SJSA1 (cell line): ENCODE measurements at regions not wholly inside any gene's neighbourhood (a gene's known extent, or its start where the extent isn't known, plus 50 kb on each side); places are given as distances from the start of the nearest gene placed in this dataset.

ENCODE experiments used
- DNase-seq, 2 experiments: peaks; one replicate each; pipeline ENCODE4 v3.0.0-alpha.2; 2015 to 2020; ENCODE audit warnings: low spot score in 2 of 2, low read depth in 1 of 2
- H3K27ac ChIP-seq: fragments of 250-450 bp; sonication (Bioruptor Pico); 2 replicates; pipeline ENCODE4 v1.5.1; 2020; ENCODE audit warnings: mild to moderate bottlenecking, moderate library complexity
- H3K27me3 ChIP-seq: fragments of 250-450 bp; sonication (Bioruptor Pico); replicated peaks from 2 replicates; pipeline ENCODE4 v1.5.1; 2020; ENCODE audit warnings: mild to moderate bottlenecking, moderate library complexity
- H3K36me3 ChIP-seq: fragments of 250-450 bp; sonication (Bioruptor Pico); 2 replicates; pipeline ENCODE4 v1.5.1; 2020; ENCODE audit warnings: mild to moderate bottlenecking
- H3K4me1 ChIP-seq: fragments of 250-450 bp; sonication (Bioruptor Pico); replicated peaks from 2 replicates; pipeline ENCODE4 v1.6.1; 2021; ENCODE audit warnings: mild to moderate bottlenecking
- H3K4me3 ChIP-seq: fragments of 250-450 bp; sonication (Bioruptor Pico); 2 replicates; pipeline ENCODE4 v1.5.1; 2020; ENCODE audit warnings: mild to moderate bottlenecking
- H3K9me3 ChIP-seq: fragments of 250-450 bp; sonication (Bioruptor Pico); replicated peaks from 2 replicates; pipeline ENCODE4 v1.5.1; 2020; ENCODE audit warnings: mild to moderate bottlenecking

GRCh38 chr2:49255409-49255971 is 101.2 kb upstream of the FSHR start:
- no peaks in the 10 kb centered on the region for H3K4me1 ChIP-seq
- H3K36me3 ChIP-seq = no peaks in the 10 kb centered on the region
- no peak for DNase-seq
- no peak overlapping the region for H3K4me3 ChIP-seq
- H3K9me3 ChIP-seq = no peaks in the 10 kb centered on the region
- H3K27me3 ChIP-seq = no peaks in the 10 kb centered on the region
- no peak overlapping the region for H3K27ac ChIP-seq

- Histone ChIP-seq H3K36me3 (no peaks in the 10 kb centered on the region), H3K27me3 (no peaks in the 10 kb centered on the region), H3K4me1 (no peaks in the 10 kb centered on the region), H3K4me3 (no peak overlapping the region), H3K9me3 (no peaks in the 10 kb centered on the region), H3K27ac (no peak overlapping the region)
- no peak for DNase-seq
Measured at GRCh38 chr2:49254401-49254800, 100.1 kb upstream of the FSHR start.

GRCh38 chr2:49251766-49252165 is 97.5 kb upstream of the FSHR start:
- Histone ChIP-seq H3K27ac (no peak overlapping the region), H3K4me1 (peaks cover 7% of the 10 kb centered on the region; the same call in 1 of the 2 replicates), H3K27me3 (no peaks in the 10 kb centered on the region), H3K9me3 (no peaks in the 10 kb centered on the region), H3K4me3 (no peak overlapping the region), H3K36me3 (no peaks in the 10 kb centered on the region)
- peak in 1 of 2 experiments; percentile 9 for DNase-seq

GRCh38 chr2:49251251-49251650 is 96.9 kb upstream of the FSHR start:
- no peak for DNase-seq
- no peaks in the 10 kb centered on the region for H3K27me3 ChIP-seq
- no peak overlapping the region for H3K27ac ChIP-seq
- H3K4me3 ChIP-seq = no peak overlapping the region
- no peaks in the 10 kb centered on the region for H3K9me3 ChIP-seq
- H3K36me3 ChIP-seq = no peaks in the 10 kb centered on the region
- peaks cover 7% of the 10 kb centered on the region; the same call in 1 of the 2 replicates for H3K4me1 ChIP-seq

GRCh38 chr2:49248506-49248905 is 94.2 kb upstream of the FSHR start:
- Histone ChIP-seq H3K9me3 (no peaks in the 10 kb centered on the region), H3K27ac (peak overlapping the region; percentile 54), H3K36me3 (no peaks in the 10 kb centered on the region), H3K4me1 (peaks cover 7% of the 10 kb centered on the region; the same call in 1 of the 2 replicates), H3K27me3 (no peaks in the 10 kb centered on the region), H3K4me3 (no peak overlapping the region)
- DNase-seq = peak; percentile 69 to 79

- no peak overlapping the region for H3K27ac ChIP-seq
- H3K4me3 ChIP-seq = no peak overlapping the region
- H3K36me3 ChIP-seq = no peaks in the 10 kb centered on the region
- no peak for DNase-seq
- H3K9me3 ChIP-seq = no peaks in the 10 kb centered on the region
- no peaks in the 10 kb centered on the region for H3K27me3 ChIP-seq
- no peaks in the 10 kb centered on the region; the same call in 1 of the 2 replicates for H3K4me1 ChIP-seq
Measured at GRCh38 chr2:49241991-49242390, 87.7 kb upstream of the FSHR start.

GRCh38 chr2:49241501-49241900 is 87.2 kb upstream of the FSHR start:
- H3K9me3 ChIP-seq = no peaks in the 10 kb centered on the region; the same call in 1 of the 2 replicates
- no peak overlapping the region for H3K27ac ChIP-seq
- DNase-seq = no peak
- no peak overlapping the region for H3K4me3 ChIP-seq
- H3K4me1 ChIP-seq = no peaks in the 10 kb centered on the region; the same call in 1 of the 2 replicates
- H3K27me3 ChIP-seq = no peaks in the 10 kb centered on the region
- no peaks in the 10 kb centered on the region for H3K36me3 ChIP-seq

GRCh38 chr2:49240608-49241007 is 86.3 kb upstream of the FSHR start:
- no peaks in the 10 kb centered on the region; the same call in 1 of the 2 replicates for H3K9me3 ChIP-seq
- no peaks in the 10 kb centered on the region for H3K36me3 ChIP-seq
- no peaks in the 10 kb centered on the region; the same call in 1 of the 2 replicates for H3K4me1 ChIP-seq
- peak in 1 of 2 experiments; percentile 12 for DNase-seq
- H3K4me3 ChIP-seq = no peak overlapping the region
- no peak overlapping the region for H3K27ac ChIP-seq
- no peaks in the 10 kb centered on the region for H3K27me3 ChIP-seq

GRCh38 chr2:49238604-49238960 is 84.3 kb upstream of the FSHR start:
- Histone ChIP-seq H3K4me3 (no peak overlapping the region), H3K9me3 (no peaks in the 10 kb centered on the region; the same call in 1 of the 2 replicates), H3K36me3 (no peaks in the 10 kb centered on the region), H3K4me1 (no peaks in the 10 kb centered on the region; the same call in 1 of the 2 replicates), H3K27me3 (no peaks in the 10 kb centered on the region), H3K27ac (no peak overlapping the region)
- no peak for DNase-seq

GRCh38 chr2:49237867-49238603 is 83.7 kb upstream of the FSHR start:
- DNase-seq = no peak

GRCh38 chr2:49236316-49236715 is 82.0 kb upstream of the FSHR start:
- Histone ChIP-seq H3K9me3 (no peaks in the 10 kb centered on the region; the same call in 1 of the 2 replicates), H3K27ac (no peak overlapping the region), H3K36me3 (no peaks in the 10 kb centered on the region), H3K4me1 (no peaks in the 10 kb centered on the region; the same call in 1 of the 2 replicates), H3K27me3 (no peaks in the 10 kb centered on the region), H3K4me3 (no peak overlapping the region)
- no peak for DNase-seq

More at GRCh38 chr2:49237867-49238603, 83.7 kb upstream of the FSHR start:
- Histone ChIP-seq H3K9me3 (no peaks in the 10 kb centered on the region; the same call in 1 of the 2 replicates), H3K27ac (no peak overlapping the region), H3K36me3 (no peaks in the 10 kb centered on the region), H3K27me3 (no peaks in the 10 kb centered on the region), H3K4me3 (no peak overlapping the region), H3K4me1 (no peaks in the 10 kb centered on the region; the same call in 1 of the 2 replicates)

GRCh38 chr2:49226360-49226759 is 72.0 kb upstream of the FSHR start:
- Histone ChIP-seq H3K4me3 (no peak overlapping the region), H3K27ac (no peak overlapping the region), H3K9me3 (no peaks in the 10 kb centered on the region), H3K4me1 (no peaks in the 10 kb centered on the region), H3K36me3 (no peaks in the 10 kb centered on the region), H3K27me3 (no peaks in the 10 kb centered on the region)
- no peak for DNase-seq

GRCh38 chr2:49225126-49225525 is 70.8 kb upstream of the FSHR start:
- Histone ChIP-seq H3K4me1 (no peaks in the 10 kb centered on the region), H3K36me3 (no peaks in the 10 kb centered on the region), H3K4me3 (no peak overlapping the region), H3K27me3 (no peaks in the 10 kb centered on the region), H3K27ac (no peak overlapping the region), H3K9me3 (no peaks in the 10 kb centered on the region)
- no peak for DNase-seq

- no peaks in the 10 kb centered on the region for H3K4me1 ChIP-seq
- no peaks in the 10 kb centered on the region for H3K36me3 ChIP-seq
- no peak overlapping the region for H3K4me3 ChIP-seq
- H3K27me3 ChIP-seq = no peaks in the 10 kb centered on the region
- no peaks in the 10 kb centered on the region for H3K9me3 ChIP-seq
- H3K27ac ChIP-seq = no peak overlapping the region
- no peak for DNase-seq
Measured at GRCh38 chr2:49224426-49225010, 70.2 kb upstream of the FSHR start.
